Thyroid gland (tissue), 4 donors: ENCODE measurements at regions not wholly inside any gene's neighbourhood (a gene's known extent, or its start where the extent isn't known, plus 50 kb on each side); places are given as distances from the start of the nearest gene placed in this dataset. TPM values are rescaled to one million over a fixed set of nuclear protein-coding genes. Genes with fewer than 3 reads are reported as not detected.

Experiments
- DNase-seq, 2 donors: peaks; one replicate each; pipeline ENCODE4 v3.0.0-alpha.2; 2019
- H3K27ac ChIP-seq, 3 donors: fragments of 200-600 bp; sonication (generic); 1 replicate in 2 of 3; 2 replicates in 1 of 3; pipeline ENCODE4 v1.5.1; 2016 to 2019; ENCODE audit warnings: mild to moderate bottlenecking in 1 of 3, moderate library complexity in 1 of 3
- H3K27me3 ChIP-seq: fragments of 200-600 bp; sonication (generic); one replicate; pipeline ENCODE4 v1.5.1; 2019
- H3K36me3 ChIP-seq, 2 donors: fragments of 200-600 bp; sonication (generic); one replicate each; pipeline ENCODE4 v1.5.1; 2016 to 2019
- H3K4me1 ChIP-seq, 2 donors: fragments of 200-600 bp; sonication (generic); one replicate each; pipeline ENCODE4 v1.5.1; 2017 to 2019
- H3K4me3 ChIP-seq, 3 donors: fragments of 200-600 bp; sonication (generic); replicated peaks in 1 of 3; 1 replicate in 2 of 3; 2 replicates in 1 of 3; pipeline ENCODE4 v1.5.1; 2016; ENCODE audit warnings: mild to moderate bottlenecking in 1 of 3
- H3K9me3 ChIP-seq: fragments of 200-600 bp; sonication (generic); one replicate; pipeline ENCODE4 v1.5.1; 2017
- CTCF ChIP-seq, 6 experiments: fragments of 200-600 bp in 3 of 6; fragments of 450-650 bp in 3 of 6; sonication (generic) in 3 of 6; IDR thresholded peaks; one replicate each; pipeline ENCODE4 v1.5.1; 2016 to 2019; ENCODE audit warnings: antibody characterized with exemption in 6 of 6, mild to moderate bottlenecking in 2 of 6, inconsistent platforms in 1 of 6, moderate library complexity in 1 of 6
- POLR2A ChIP-seq, 2 donors: fragments of 450-650 bp; IDR thresholded peaks; one replicate each; pipeline ENCODE4 v1.6.1; 2017; ENCODE audit warnings: antibody characterized with exemption in 2 of 2, mild to moderate bottlenecking in 2 of 2, moderate library complexity in 1 of 2
- WGBS, 2 donors: methylation state at CpG; one replicate each; pipeline ENCODE4 v1.1.5; 2017; 5-methylcytosine and 5-hydroxymethylcytosine counted together
- intact Hi-C: fragments of 100-400 bp; cut with DNase I; formaldehyde crosslinking; loops from one replicate; pipeline ENCODE4 v1.15.1; 2023
- small RNA-seq: library from RNA; depleted of rRNA; stranded (forward); fragments of <200 nt; gene quantifications from one replicate; pipeline ENCODE3, GENCODE V24; 2016

DNA sequence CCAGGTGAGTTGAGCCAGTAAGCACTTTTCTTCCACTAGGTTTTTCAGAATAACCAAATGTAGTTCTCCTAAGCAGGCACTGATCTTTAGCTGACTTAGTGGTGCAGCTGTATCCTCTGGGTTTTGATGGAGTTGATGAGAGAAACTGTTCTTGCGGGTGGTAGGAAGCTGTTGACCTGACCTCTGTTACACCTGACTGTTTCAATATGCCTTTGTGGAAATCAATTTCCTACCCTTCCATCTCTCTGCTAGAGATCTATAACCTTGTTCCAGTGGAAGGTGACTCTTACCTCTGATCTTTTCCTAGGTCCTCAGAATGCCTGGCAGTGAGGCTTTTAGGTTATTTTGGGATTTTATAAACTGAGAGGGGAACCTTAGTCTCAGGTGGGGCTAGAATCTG, 51.6 kb upstream of the MACF1 start:
- DNase-seq, result peak in 1 of 2 donors; percentile 43
- H3K27me3 ChIP-seq, result no peaks in the 10 kb centered on the region
- no peaks in the 10 kb centered on the region for H3K9me3 ChIP-seq
- peak in 1 of 2 donors; percentile 53 for TF ChIP-seq POLR2A (IDR thresholded peaks at IDR 0.05)
- TF ChIP-seq CTCF (IDR thresholded peaks at IDR 0.05), result no peak
- H3K4me1 ChIP-seq, result peaks cover 93 to 94% of the 10 kb centered on the region in 2 donors
- 33 to 43% methylated on average over 1 of the region's 1 CpG for WGBS, 2 donors
- H3K4me3 ChIP-seq, result no peak overlapping the region
- H3K36me3 ChIP-seq, result no peaks in the 10 kb centered on the region
- intact Hi-C loops, result no loop called here
- peak overlapping the region; percentile 71 to 83 (median 79) for H3K27ac ChIP-seq

GRCh38 chr1:39153684-39154083, 50.8 kb upstream of the MACF1 start:
- H3K36me3 ChIP-seq, result no peaks in the 10 kb centered on the region

DNA sequence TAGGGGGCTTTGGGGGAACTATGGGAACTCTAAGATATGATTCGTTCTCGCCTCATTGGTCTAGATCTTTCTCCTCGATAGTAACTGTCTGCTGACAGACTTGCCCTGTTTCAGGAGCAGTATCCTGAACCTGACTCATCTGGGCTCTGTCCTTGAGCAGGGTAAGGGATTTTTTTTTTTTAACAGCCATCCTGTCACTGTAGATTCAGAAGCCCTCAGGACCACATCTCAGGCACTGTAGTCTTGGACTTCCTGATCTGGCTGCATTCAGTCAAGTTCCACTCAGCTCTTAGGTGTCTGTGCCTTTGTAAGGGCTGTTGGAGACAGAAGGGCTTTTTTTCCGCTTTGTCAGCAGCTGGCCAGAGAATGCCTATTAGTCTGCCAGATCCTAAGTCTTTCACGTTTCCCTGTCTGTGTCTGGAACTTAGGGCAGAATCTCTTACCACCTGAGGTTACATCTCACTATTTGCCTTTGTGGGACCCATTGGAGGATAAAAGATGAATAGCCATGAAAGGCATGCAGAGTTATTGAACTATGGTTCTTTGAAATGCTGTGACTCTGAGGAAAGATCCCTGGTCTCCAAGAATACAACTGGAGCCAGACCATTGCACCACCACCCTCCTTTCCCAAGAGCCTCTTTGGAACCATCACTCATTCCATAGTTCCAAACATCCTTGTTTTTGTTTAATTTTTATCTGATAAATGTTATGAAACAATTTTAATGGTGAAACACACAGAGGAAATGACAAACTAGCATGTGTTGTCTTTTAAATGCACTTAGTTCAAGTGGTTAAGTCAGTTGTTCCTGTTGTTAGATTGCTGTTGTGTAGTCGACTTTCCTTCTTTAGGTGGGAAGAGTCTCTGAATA, 49.7 kb upstream of the MACF1 start:
- H3K9me3 ChIP-seq, result no peaks in the 10 kb centered on the region
- DNase-seq, result peak; percentile 81 to 82
- H3K27ac ChIP-seq, result peak overlapping the region; percentile 79 to 83 (median 81)
- WGBS, 2 donors, result 37 to 43% methylated on average over 6 of the region's 6 CpGs
- H3K4me1 ChIP-seq, result peaks cover 93 to 95% of the 10 kb centered on the region in 2 donors
- H3K27me3 ChIP-seq, result no peaks in the 10 kb centered on the region
- TF ChIP-seq POLR2A (IDR thresholded peaks at IDR 0.05), result peak in 1 of 2 donors; percentile 67
- no peak for TF ChIP-seq CTCF (IDR thresholded peaks at IDR 0.05)
- intact Hi-C loops, result no loop called here
- H3K4me3 ChIP-seq, result no peak overlapping the region
- H3K36me3 ChIP-seq, result no peaks in the 10 kb centered on the region

More at GRCh38 chr1:39153684-39154083, 50.8 kb upstream of the MACF1 start:
- DNase-seq, result no peak
- Histone ChIP-seq H3K4me1 (peaks cover 93 to 94% of the 10 kb centered on the region in 2 donors), H3K9me3 (no peaks in the 10 kb centered on the region), H3K27me3 (no peaks in the 10 kb centered on the region), H3K4me3 (no peak overlapping the region), H3K27ac (peak overlapping the region; percentile 71 to 83 (median 79))
- intact Hi-C loops, result no loop called here
- 35 to 36% methylated on average over 2 of the region's 2 CpGs for WGBS, 2 donors
- TF ChIP-seq CTCF (IDR thresholded peaks at IDR 0.05) (no peak), POLR2A (IDR thresholded peaks at IDR 0.05) (peak in 1 of 2 donors; percentile 6)

Small RNA genes lying in the stretch of these regions (small RNA-seq; reads per million reads assigned to genes)
- not detected for gene RNA5SP44
- gene RNU6-608P, result not detected
